A549 (cell line): ENCODE measurements at regions not wholly inside any gene's neighbourhood (a gene's known extent, or its start where the extent isn't known, plus 50 kb on each side); places are given as distances from the start of the nearest gene placed in this dataset.

Experiments
- ATAC-seq, 2 experiments: fragments of 200-7000 bp in 1 of 2; fragments of >200 bp in 1 of 2; cut with Nextera tagmentation in 1 of 2; cut with Tn5 transposase in 1 of 2; 3 replicates each; pipeline versions ENCODE4 v1.8.0 to v1.9.1; 2018 to 2020; ENCODE audit warnings: mild to moderate bottlenecking in 1 of 2, moderate library complexity in 1 of 2
- CTCF ChIA-PET: fragments of 300-600 bp; sonication (Branson Sonifier 250); formaldehyde crosslinking; extraction: SDS; loops from one replicate; lab custom pipeline; 2021; ENCODE audit warnings: antibody characterized with exemption, inconsistent platforms; lab: Yijun Ruan, JAX
- POLR2A ChIA-PET: fragments of 350-600 bp; formaldehyde crosslinking; extraction: SDS; loops from one replicate; lab custom pipeline; 2021; ENCODE audit warnings: antibody characterized with exemption, inconsistent platforms; lab: Yijun Ruan, JAX
- DNase-seq, 2 experiments: peaks; one replicate each; pipeline versions ENCODE4 v3.0.0 to v3.0.0-alpha.2; 2011 to 2016; ENCODE audit warnings: low read depth in 1 of 2, low spot score in 1 of 2
- FAIRE-seq: peaks from 2 replicates; lab custom pipeline; 2011; peaks lifted over from hg19 to GRCh38; lab: Jason Lieb, UNC
- H3K27ac ChIP-seq, 2 experiments: fragments of >200 bp; sonication (Bioruptor Twin); formaldehyde crosslinking; 3 replicates each; pipeline ENCODE4 v1.5.1; 2016 to 2017
- H3K4me1 ChIP-seq: fragments of >200 bp; sonication (Bioruptor Twin); formaldehyde crosslinking; 3 replicates; pipeline ENCODE4 v1.6.1; 2016
- H3K4me2 ChIP-seq: fragments of >200 bp; sonication (Bioruptor Twin); formaldehyde crosslinking; 3 replicates; pipeline ENCODE4 v1.6.1; 2016
- H3K4me3 ChIP-seq: fragments of >200 bp; sonication (Bioruptor Twin); formaldehyde crosslinking; 3 replicates; pipeline ENCODE4 v1.5.1; 2016
- H3K9me3 ChIP-seq: fragments of >200 bp; sonication (Bioruptor Twin); formaldehyde crosslinking; 3 replicates; pipeline ENCODE4 v1.6.1; 2016
- CBX8 ChIP-seq: fragments of 200-600 bp; sonication (generic); IDR thresholded peaks from 2 replicates; pipeline ENCODE4 v1.6.1; 2016
- CEBPB ChIP-seq, 2 experiments: fragments of >200 bp in 1 of 2; sonication (Bioruptor Twin) in 1 of 2; formaldehyde crosslinking in 1 of 2; IDR thresholded peaks; 2 replicates each; pipeline ENCODE4 v1.6.1; 2012 to 2016
- EHMT2 ChIP-seq: fragments of 200-600 bp; sonication (generic); IDR thresholded peaks from 2 replicates; pipeline ENCODE4 v1.6.1; 2016; ENCODE audit warnings: antibody characterized with exemption, low read depth, mild to moderate bottlenecking, moderate library complexity
- EP300 ChIP-seq, 2 experiments: fragments of >200 bp; sonication (Bioruptor Twin); formaldehyde crosslinking; IDR thresholded peaks; 2 replicates in 1 of 2; 3 replicates in 1 of 2; pipeline ENCODE4 v1.6.1; 2016 to 2017
- FOSL2 ChIP-seq, 2 experiments: fragments of 450-650 bp in 1 of 2; fragments of >200 bp in 1 of 2; sonication (Bioruptor Twin) in 1 of 2; formaldehyde crosslinking; IDR thresholded peaks; 2 replicates each; pipeline versions ENCODE4 v1.5.0 to v1.6.1; 2016 to 2020; ENCODE audit warnings: mild to moderate bottlenecking in 1 of 2, moderate library complexity in 1 of 2
- GATA3 ChIP-seq: IDR thresholded peaks from 2 replicates; pipeline ENCODE4 v1.6.1; 2012; ENCODE audit warnings: borderline replicate concordance
- HDAC2 ChIP-seq: fragments of 200-600 bp; sonication (generic); IDR thresholded peaks from 2 replicates; pipeline ENCODE4 v1.6.1; 2016
- HOXB13 ChIP-seq: fragments of 250-450 bp; sonication (Bioruptor Pico); IDR thresholded peaks from 2 replicates; pipeline ENCODE4 v1.5.0; 2020; ENCODE audit warnings: low read depth, mild to moderate bottlenecking, moderate library complexity
- HOXB5 ChIP-seq: fragments of 250-450 bp; sonication (Bioruptor Pico); IDR thresholded peaks from 2 replicates; pipeline ENCODE4 v1.5.0; 2020; ENCODE audit warnings: mild to moderate bottlenecking, moderate library complexity
- JUN ChIP-seq, 2 experiments: fragments of >200 bp; sonication (Bioruptor Twin); formaldehyde crosslinking; IDR thresholded peaks; 2 replicates in 1 of 2; 3 replicates in 1 of 2; pipeline ENCODE4 v1.6.1; 2016 to 2017
- JUNB ChIP-seq: fragments of >200 bp; sonication (Bioruptor Twin); formaldehyde crosslinking; IDR thresholded peaks from 2 replicates; pipeline ENCODE4 v1.6.1; 2016
- KDM1A ChIP-seq: fragments of 200-600 bp; sonication (generic); IDR thresholded peaks from 2 replicates; pipeline ENCODE4 v1.6.1; 2016; ENCODE audit warnings: low read depth, mild to moderate bottlenecking
- MAX ChIP-seq: IDR thresholded peaks from 2 replicates; pipeline ENCODE4 v1.6.1; 2012
- POLR2A ChIP-seq: IDR thresholded peaks from 2 replicates; pipeline ENCODE4 v1.6.1; 2012; ENCODE audit warnings: mild to moderate bottlenecking, low read length
- RAD21 ChIP-seq, 2 experiments: fragments of >200 bp in 1 of 2; sonication (Bioruptor Twin) in 1 of 2; formaldehyde crosslinking in 1 of 2; IDR thresholded peaks in 1 of 2; conservative IDR thresholded peaks in 1 of 2; 2 replicates in 1 of 2; 3 replicates in 1 of 2; pipeline ENCODE4 v1.6.1; 2012 to 2018; ENCODE audit warnings: inconsistent platforms in 1 of 2
- SMC3 ChIP-seq: fragments of >200 bp; sonication (Bioruptor Twin); formaldehyde crosslinking; IDR thresholded peaks from 3 replicates; pipeline ENCODE4 v1.6.1; 2018; ENCODE audit warnings: inconsistent platforms
- SREBF2 ChIP-seq: fragments of 450-650 bp; IDR thresholded peaks from 2 replicates; pipeline ENCODE4 v1.6.1; 2014; ENCODE audit warnings: mild to moderate bottlenecking, moderate library complexity
- TFCP2L1 ChIP-seq: fragments of 250-450 bp; sonication (Bioruptor Pico); IDR thresholded peaks from 2 replicates; pipeline ENCODE4 v1.5.0; 2021; ENCODE audit warnings: mild to moderate bottlenecking
- ZC3H11A ChIP-seq: fragments of 450-650 bp; IDR thresholded peaks from 2 replicates; pipeline ENCODE4 v1.6.1; 2014; ENCODE audit warnings: antibody characterized with exemption, mild to moderate bottlenecking
- ZNF302 ChIP-seq: fragments of 250-450 bp; sonication (Bioruptor Pico); IDR thresholded peaks from 2 replicates; pipeline ENCODE4 v1.9.0; 2021; ENCODE audit warnings: inconsistent platforms, mild to moderate bottlenecking, moderate library complexity
- ZSCAN20 ChIP-seq: fragments of 250-450 bp; sonication (Bioruptor Pico); IDR thresholded peaks from 2 replicates; pipeline ENCODE4 v1.8.0; 2022; ENCODE audit warnings: mild to moderate bottlenecking, moderate library complexity
- WGBS: methylation state at CpG from one replicate; pipeline ENCODE4 v1.1.6; 2017; ENCODE audit errors: missing lambda C conversion rate; 5-methylcytosine and 5-hydroxymethylcytosine counted together
- TF ChIP-seq, protein P1 (sequence below): fragments of 150-350 bp; IDR thresholded peaks from 2 replicates; pipeline ENCODE4 v1.6.1; 2014; ENCODE audit warnings: low read depth, mild to moderate bottlenecking, low read length
- TF ChIP-seq, protein P2 (sequence below): fragments of >200 bp; sonication (Bioruptor Twin); formaldehyde crosslinking; IDR thresholded peaks from 3 replicates; pipeline ENCODE4 v1.6.1; 2016
- TF ChIP-seq, protein P3 (sequence below): fragments of 200-600 bp; sonication (generic); IDR thresholded peaks from 2 replicates; pipeline ENCODE4 v1.6.1; 2016; ENCODE audit warnings: antibody characterized with exemption, mild to moderate bottlenecking, moderate library complexity
- TF ChIP-seq, protein P4 (sequence below): fragments of >200 bp; sonication (Bioruptor Twin); formaldehyde crosslinking; IDR thresholded peaks from 3 replicates; pipeline ENCODE4 v1.5.1; 2016
- TF ChIP-seq, protein P5 (sequence below): IDR thresholded peaks from 2 replicates; pipeline ENCODE4 v1.6.1; 2012; ENCODE audit warnings: low read depth, borderline replicate concordance

- peak; percentile 54 to 91; a peak in 5 of 6 replicates for ATAC-seq
- peak; percentile 83 for TF ChIP-seq GATA3
- no peak for TF ChIP-seq JUN (IDR thresholded peaks at IDR 0.05)
- no peak for TF ChIP-seq KDM1A
- TF ChIP-seq HDAC2: no peak
- no peak for TF ChIP-seq JUNB
- TF ChIP-seq, protein P1, sequence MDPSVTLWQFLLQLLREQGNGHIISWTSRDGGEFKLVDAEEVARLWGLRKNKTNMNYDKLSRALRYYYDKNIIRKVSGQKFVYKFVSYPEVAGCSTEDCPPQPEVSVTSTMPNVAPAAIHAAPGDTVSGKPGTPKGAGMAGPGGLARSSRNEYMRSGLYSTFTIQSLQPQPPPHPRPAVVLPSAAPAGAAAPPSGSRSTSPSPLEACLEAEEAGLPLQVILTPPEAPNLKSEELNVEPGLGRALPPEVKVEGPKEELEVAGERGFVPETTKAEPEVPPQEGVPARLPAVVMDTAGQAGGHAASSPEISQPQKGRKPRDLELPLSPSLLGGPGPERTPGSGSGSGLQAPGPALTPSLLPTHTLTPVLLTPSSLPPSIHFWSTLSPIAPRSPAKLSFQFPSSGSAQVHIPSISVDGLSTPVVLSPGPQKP: no peak
- TF ChIP-seq MAX: 0 out of 2 replicates have a peak, but pooled peaks have one; percentile 6
- TF ChIP-seq CEBPB (IDR thresholded peaks at IDR 0.05): peak; percentile 65 to 89
- peak in 1 of 2 experiments; percentile 5; a peak in 2 of 5 replicates for TF ChIP-seq RAD21 (conservative IDR thresholded peaks at IDR 0.05 in 1 of 2, IDR thresholded peaks at IDR 0.05 in 1 of 2)
- TF ChIP-seq EP300 (IDR thresholded peaks at IDR 0.05): peak in 1 of 2 experiments; percentile 29; a peak in 2 of 5 replicates
- TF ChIP-seq, protein P2, sequence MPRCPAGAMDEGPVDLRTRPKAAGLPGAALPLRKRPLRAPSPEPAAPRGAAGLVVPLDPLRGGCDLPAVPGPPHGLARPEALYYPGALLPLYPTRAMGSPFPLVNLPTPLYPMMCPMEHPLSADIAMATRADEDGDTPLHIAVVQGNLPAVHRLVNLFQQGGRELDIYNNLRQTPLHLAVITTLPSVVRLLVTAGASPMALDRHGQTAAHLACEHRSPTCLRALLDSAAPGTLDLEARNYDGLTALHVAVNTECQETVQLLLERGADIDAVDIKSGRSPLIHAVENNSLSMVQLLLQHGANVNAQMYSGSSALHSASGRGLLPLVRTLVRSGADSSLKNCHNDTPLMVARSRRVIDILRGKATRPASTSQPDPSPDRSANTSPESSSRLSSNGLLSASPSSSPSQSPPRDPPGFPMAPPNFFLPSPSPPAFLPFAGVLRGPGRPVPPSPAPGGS: no peak
- 0 out of 2 replicates have a peak, but pooled peaks have one; percentile 26 for TF ChIP-seq EHMT2
- TF ChIP-seq FOSL2 (IDR thresholded peaks at IDR 0.05): no peak
- no peak for TF ChIP-seq FOSL2 (CRISPR knock-in tag; IDR thresholded peaks at IDR 0.05)
- TF ChIP-seq POLR2A: no peak
- TF ChIP-seq ZNF302 (CRISPR knock-in tag): no peak
- TF ChIP-seq HOXB5: no peak
- TF ChIP-seq HOXB13: no peak
- no peak for TF ChIP-seq SREBF2
- TF ChIP-seq, protein P3, sequence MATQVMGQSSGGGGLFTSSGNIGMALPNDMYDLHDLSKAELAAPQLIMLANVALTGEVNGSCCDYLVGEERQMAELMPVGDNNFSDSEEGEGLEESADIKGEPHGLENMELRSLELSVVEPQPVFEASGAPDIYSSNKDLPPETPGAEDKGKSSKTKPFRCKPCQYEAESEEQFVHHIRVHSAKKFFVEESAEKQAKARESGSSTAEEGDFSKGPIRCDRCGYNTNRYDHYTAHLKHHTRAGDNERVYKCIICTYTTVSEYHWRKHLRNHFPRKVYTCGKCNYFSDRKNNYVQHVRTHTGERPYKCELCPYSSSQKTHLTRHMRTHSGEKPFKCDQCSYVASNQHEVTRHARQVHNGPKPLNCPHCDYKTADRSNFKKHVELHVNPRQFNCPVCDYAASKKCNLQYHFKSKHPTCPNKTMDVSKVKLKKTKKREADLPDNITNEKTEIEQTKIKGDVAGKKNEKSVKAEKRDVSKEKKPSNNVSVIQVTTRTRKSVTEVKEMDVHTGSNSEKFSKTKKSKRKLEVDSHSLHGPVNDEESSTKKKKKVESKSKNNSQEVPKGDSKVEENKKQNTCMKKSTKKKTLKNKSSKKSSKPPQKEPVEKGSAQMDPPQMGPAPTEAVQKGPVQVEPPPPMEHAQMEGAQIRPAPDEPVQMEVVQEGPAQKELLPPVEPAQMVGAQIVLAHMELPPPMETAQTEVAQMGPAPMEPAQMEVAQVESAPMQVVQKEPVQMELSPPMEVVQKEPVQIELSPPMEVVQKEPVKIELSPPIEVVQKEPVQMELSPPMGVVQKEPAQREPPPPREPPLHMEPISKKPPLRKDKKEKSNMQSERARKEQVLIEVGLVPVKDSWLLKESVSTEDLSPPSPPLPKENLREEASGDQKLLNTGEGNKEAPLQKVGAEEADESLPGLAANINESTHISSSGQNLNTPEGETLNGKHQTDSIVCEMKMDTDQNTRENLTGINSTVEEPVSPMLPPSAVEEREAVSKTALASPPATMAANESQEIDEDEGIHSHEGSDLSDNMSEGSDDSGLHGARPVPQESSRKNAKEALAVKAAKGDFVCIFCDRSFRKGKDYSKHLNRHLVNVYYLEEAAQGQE: no peak
- no peak for TF ChIP-seq ZC3H11A
- no peak for TF ChIP-seq CBX8
- TF ChIP-seq ZSCAN20 (CRISPR knock-in tag): no peak
- TF ChIP-seq, protein P4, sequence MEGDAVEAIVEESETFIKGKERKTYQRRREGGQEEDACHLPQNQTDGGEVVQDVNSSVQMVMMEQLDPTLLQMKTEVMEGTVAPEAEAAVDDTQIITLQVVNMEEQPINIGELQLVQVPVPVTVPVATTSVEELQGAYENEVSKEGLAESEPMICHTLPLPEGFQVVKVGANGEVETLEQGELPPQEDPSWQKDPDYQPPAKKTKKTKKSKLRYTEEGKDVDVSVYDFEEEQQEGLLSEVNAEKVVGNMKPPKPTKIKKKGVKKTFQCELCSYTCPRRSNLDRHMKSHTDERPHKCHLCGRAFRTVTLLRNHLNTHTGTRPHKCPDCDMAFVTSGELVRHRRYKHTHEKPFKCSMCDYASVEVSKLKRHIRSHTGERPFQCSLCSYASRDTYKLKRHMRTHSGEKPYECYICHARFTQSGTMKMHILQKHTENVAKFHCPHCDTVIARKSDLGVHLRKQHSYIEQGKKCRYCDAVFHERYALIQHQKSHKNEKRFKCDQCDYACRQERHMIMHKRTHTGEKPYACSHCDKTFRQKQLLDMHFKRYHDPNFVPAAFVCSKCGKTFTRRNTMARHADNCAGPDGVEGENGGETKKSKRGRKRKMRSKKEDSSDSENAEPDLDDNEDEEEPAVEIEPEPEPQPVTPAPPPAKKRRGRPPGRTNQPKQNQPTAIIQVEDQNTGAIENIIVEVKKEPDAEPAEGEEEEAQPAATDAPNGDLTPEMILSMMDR: no peak
- TF ChIP-seq SMC3: no peak
- TF ChIP-seq, protein P5, sequence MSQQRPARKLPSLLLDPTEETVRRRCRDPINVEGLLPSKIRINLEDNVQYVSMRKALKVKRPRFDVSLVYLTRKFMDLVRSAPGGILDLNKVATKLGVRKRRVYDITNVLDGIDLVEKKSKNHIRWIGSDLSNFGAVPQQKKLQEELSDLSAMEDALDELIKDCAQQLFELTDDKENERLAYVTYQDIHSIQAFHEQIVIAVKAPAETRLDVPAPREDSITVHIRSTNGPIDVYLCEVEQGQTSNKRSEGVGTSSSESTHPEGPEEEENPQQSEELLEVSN: no peak
- no peak for TF ChIP-seq TFCP2L1 (CRISPR knock-in tag)
- TF ChIP-seq, all 56 proteins: peak for 6
- FAIRE-seq (no peak), DNase-seq (peak in 1 of 2 experiments; percentile 82)
- WGBS: 3% methylated on average over 2 of the region's 2 CpGs
- ChIA-PET CTCF (no interaction called here), POLR2A (no interaction called here)
- Histone ChIP-seq H3K27ac (peak overlapping the region; percentile 67 to 77), H3K9me3 (peaks cover 3% of the 10 kb centered on the region; the same call in 1 of the 3 replicates), H3K4me1 (peaks cover 30% of the 10 kb centered on the region), H3K4me3 (no peak overlapping the region), H3K4me2 (peak overlapping the region; percentile 64)
Observed at GRCh38 chr5:92969781-92970237, 611.2 kb downstream of the NR2F1-AS1 start.
